GM21723 (cell line): ENCODE measurements at regions not wholly inside any gene's neighbourhood (a gene's known extent, or its start where the extent isn't known, plus 50 kb on each side); places are given as distances from the start of the nearest gene placed in this dataset.

Source experiments
- ATAC-seq: cut with Tn5 transposase; IDR thresholded peaks from one replicate; pipeline ENCODE4 v1.9.1; 2021; ENCODE audit warnings: mild to moderate bottlenecking, moderate library complexity; ENCODE audit not compliant: unreplicated experiment

DNA sequence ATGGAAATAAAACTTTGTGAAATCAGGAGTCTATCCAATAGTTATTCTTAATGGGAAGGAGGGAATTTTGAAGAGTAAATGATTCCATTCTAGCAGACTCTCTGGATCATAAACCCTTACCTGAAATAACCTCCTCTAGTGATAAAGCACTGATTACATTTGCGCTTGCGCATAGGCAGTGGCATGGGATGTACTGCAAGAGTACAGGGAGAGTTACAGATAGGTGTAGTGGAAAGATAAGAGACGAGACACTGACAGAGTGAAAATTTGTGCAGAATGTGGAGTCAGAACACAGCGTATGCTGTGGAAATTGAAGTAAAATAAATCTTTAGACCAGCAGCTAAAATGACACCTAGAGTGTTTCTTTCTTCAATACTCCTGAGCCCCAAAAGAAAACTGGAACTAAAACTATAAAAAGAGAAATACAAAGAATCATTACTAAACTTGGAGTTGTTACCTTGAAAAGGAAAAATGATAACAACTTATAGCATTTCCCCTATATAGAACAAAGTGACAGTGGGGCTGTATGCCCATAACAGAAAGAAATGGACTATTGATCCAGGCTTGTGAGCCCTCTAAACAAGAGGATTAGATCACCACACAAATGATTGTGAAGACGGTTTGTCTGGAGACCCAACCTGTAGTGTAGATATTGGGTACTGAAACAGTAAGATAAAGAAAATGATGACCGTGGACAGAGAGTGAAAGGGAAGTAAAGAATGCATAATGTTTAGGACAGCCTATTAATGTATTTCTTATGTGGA lies 1471.2 kb upstream of the NUDT12 start:
- no peak for ATAC-seq

DNA sequence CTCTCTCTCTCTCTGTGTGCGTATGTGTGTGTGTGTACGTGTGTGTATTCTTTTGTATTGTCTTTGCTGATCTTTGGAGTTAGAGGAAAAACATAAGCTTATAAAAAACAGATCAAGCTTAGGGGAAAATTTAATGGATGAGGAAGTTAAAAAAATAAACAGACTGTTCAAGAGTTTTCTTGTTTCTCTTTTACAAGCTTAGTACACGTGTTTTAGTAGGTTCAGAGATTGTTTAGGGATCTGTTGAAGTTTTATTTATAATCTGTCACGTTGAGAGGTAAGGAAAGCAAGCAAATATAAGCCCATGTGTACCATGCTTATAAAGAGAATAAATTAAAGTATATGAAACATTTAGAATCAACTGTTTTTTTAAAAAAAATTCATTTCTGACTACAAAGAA lies 1470.3 kb upstream of the NUDT12 start:
- ATAC-seq: no peak

DNA sequence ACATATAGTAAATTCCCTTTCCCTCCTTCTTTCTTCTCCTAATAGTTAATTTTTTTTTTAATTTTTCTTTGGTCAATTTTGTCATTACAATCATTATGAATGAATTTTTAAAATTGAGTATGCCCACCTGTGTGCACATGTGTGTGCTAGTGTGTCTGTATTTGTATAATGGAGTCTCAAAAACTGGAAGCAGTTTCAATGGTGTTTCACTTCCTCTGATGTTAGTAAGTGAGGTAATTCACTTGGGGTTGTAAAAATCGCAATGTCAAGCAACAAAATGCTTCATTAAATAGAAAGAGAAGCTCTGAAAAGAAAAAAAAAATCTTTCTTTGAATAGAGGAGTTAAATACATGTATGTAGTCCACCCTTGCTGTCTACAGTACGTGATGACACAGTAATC lies 1467.6 kb upstream of the NUDT12 start:
- no peak for ATAC-seq

- ATAC-seq: no peak
Observed at GRCh38 chr5:105015098-105015497, 1452.5 kb upstream of the NUDT12 start.

GRCh38 chr5:104998572-104998971 lies 1436.0 kb upstream of the NUDT12 start:
- no peak for ATAC-seq

GRCh38 chr5:104998169-104998568 lies 1435.6 kb upstream of the NUDT12 start:
- no peak for ATAC-seq

- no peak for ATAC-seq
Observed at GRCh38 chr5:104987074-104987473, 1424.5 kb upstream of the NUDT12 start.

DNA sequence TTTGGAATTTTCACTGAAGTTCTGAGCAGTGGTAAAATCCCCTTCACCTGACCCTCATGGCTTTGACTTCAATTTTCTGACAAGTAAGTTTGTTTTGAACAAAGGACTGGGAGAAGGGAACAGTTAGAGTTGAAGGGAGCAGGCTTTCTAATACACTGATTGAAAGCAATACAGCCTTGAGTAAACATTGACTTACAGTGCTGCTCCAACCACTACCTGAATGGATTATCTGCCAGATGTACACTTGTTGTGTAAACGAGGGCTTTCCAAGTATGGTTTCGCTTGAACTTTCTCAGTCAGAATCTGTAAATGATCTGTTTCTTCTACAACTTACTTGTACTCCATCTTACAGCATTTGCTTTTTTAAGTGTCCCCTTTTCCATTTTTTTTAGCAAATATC lies 1414.9 kb upstream of the NUDT12 start:
- ATAC-seq: no peak

- ATAC-seq: no peak
Observed at GRCh38 chr5:104967806-104968410, 1405.3 kb upstream of the NUDT12 start.

DNA sequence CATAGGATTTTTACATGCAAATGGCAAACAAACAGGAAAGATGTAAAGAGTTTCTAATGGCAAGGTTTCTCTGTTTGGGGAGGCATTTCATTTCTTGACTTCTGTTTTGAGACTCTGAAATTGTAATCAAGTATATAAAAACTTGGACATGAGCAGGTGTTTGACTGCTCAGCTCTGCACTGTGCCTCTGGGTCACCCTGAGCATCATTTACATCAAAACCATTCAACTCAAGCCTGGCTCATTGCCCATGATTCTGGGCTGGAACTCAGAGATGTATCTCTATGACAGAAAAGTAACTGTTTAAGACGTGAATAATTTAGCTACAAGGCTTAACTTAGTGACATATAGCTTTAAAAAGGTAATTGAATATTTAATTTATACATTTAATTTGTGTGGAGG lies 1402.4 kb upstream of the NUDT12 start:
- ATAC-seq: no peak

GRCh38 chr5:104955479-104955878 lies 1392.9 kb upstream of the NUDT12 start:
- no peak for ATAC-seq

DNA sequence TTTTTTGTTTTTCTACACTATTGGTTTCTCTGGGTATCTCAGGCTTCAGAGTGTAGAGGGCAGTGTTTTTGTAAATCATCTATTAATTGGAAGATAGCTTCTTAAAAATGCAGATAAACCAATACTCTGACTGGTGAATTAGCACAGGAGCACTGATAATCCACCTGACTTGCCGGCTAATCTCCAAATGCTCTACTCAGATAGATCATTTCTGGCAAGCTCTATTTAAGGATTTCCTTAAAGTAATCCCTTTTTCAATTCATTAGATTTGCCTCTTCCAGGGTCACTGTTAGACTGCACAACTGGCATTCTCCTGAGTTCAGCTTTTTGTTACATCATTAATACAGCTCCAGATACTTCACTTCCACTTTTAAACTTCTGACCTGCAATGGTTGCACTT lies 1390.3 kb upstream of the NUDT12 start:
- no peak for ATAC-seq

GRCh38 chr5:104951829-104952228 lies 1389.2 kb upstream of the NUDT12 start:
- ATAC-seq: no peak

- no peak for ATAC-seq
Observed at GRCh38 chr5:104947076-104947475, 1384.5 kb upstream of the NUDT12 start.

- no peak for ATAC-seq
Observed at GRCh38 chr5:104942735-104943134, 1380.1 kb upstream of the NUDT12 start.

DNA sequence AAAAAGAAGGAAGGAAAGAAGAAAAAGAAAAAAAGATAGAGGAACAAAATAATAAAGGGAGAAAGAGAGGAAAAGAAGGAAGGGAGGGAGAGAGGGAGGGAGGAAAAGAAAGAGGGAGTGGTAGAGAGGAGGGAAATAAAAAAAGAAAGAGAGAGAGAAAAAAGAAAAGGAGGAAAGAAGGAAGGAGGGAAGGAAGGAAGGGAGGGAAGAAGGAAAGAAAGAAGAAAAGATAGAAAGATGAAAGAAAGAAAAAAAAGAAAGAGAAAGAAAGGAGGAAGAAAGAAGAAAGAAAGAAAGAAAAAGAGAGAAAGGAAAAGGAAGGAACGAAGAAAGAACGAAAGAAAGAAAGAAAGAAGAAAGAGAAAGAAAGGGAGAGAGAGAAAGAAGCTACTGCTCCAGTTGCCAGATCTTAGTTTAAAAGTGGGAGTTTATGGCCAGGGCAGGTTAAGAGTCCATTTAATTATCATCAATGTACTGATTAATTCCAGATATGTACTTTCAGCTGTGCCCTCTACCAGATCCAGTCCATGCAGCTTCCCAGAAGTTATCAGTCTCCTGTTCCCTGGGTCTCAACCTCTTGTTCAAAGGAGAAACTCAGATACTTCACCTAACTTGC lies 1378.5 kb upstream of the NUDT12 start:
- ATAC-seq: no peak

DNA sequence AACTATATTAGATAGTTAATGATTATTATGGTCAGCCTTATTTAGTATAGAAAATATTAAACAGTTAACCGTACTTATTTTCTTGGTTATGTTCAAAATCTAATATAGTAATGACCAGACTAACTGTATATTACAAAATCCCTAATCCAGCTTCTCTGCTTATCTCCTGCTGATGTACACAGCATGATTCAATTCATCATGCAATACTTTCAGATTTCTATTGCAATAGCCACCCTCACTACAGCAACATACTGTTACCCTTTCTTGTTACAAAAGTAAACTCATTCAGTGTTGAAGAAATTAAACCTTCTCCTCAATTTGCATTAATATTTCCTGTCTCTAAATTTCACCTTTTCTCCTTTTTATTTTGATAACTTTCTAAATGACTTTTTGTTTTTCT lies 1375.0 kb upstream of the NUDT12 start:
- ATAC-seq: no peak

DNA sequence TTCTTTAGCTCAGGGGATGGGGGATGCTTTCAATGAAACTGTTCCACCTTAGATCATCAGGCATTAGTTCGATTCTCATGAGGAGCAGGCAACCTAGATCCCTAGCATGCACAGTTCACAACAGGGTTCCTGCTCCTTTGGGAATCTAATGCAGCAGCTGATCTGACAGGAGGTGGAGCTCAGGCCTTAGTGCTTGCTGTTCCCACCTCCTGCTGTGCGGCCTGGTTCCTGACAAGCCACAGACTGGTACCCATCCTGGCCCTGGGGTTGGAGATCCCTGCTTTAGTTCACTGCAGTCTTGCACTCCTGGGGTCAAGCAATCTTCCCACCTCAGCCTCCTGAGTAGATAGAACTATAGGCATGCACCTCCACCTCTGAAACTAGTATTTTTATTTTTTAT lies 1369.8 kb upstream of the NUDT12 start:
- no peak for ATAC-seq

- no peak for ATAC-seq
Observed at GRCh38 chr5:104928906-104929520, 1366.4 kb upstream of the NUDT12 start.

GRCh38 chr5:104915226-104915625 lies 1352.6 kb upstream of the NUDT12 start:
- no peak for ATAC-seq

GRCh38 chr5:104914536-104915070 lies 1352.0 kb upstream of the NUDT12 start:
- ATAC-seq: no peak

GRCh38 chr5:104913841-104914281 lies 1351.3 kb upstream of the NUDT12 start:
- no peak for ATAC-seq
